GM21360 (cell line): ENCODE measurements at regions not wholly inside any gene's neighbourhood (a gene's known extent, or its start where the extent isn't known, plus 50 kb on each side); places are given as distances from the start of the nearest gene placed in this dataset.

Experiments
- ATAC-seq: cut with Tn5 transposase; IDR thresholded peaks from one replicate; pipeline ENCODE4 v1.9.1; 2021; ENCODE audit warnings: mild to moderate bottlenecking, moderate library complexity; ENCODE audit not compliant: unreplicated experiment

GRCh38 chr6:44603044-44603686 is 215.7 kb downstream of the CDC5L start:
- ATAC-seq = no peak

- ATAC-seq = no peak
Observed at GRCh38 chr6:44606504-44606903, 219.0 kb downstream of the CDC5L start.

- ATAC-seq = no peak
Observed at GRCh38 chr6:44606976-44607375, 219.5 kb downstream of the CDC5L start.

- ATAC-seq = no peak
Observed at GRCh38 chr6:44608175-44608574, 220.7 kb downstream of the CDC5L start.

- no peak for ATAC-seq
Observed at GRCh38 chr6:44609051-44609612, 221.6 kb downstream of the CDC5L start.

GRCh38 chr6:44614396-44614795 is 226.9 kb downstream of the CDC5L start:
- ATAC-seq = no peak

- ATAC-seq = no peak
Observed at GRCh38 chr6:44615621-44616020, 228.1 kb downstream of the CDC5L start.

GRCh38 chr6:44617416-44617815 is 229.9 kb downstream of the CDC5L start:
- ATAC-seq = no peak

GRCh38 chr6:44618371-44618770 is 230.9 kb downstream of the CDC5L start:
- no peak for ATAC-seq

GRCh38 chr6:44620922-44621321 is 233.4 kb downstream of the CDC5L start:
- ATAC-seq = no peak

- no peak for ATAC-seq
Observed at GRCh38 chr6:44621846-44622245, 234.3 kb downstream of the CDC5L start.

GRCh38 chr6:44622555-44622954 is 235.0 kb downstream of the CDC5L start:
- ATAC-seq = no peak

- ATAC-seq = no peak
Observed at GRCh38 chr6:44622956-44623355, 235.4 kb downstream of the CDC5L start.

GRCh38 chr6:44624226-44624625 is 236.7 kb downstream of the CDC5L start:
- ATAC-seq = no peak

- no peak for ATAC-seq
Observed at GRCh38 chr6:44624936-44625573, 237.5 kb downstream of the CDC5L start.

GRCh38 chr6:44625996-44626395 is 238.5 kb downstream of the CDC5L start:
- ATAC-seq = no peak

- ATAC-seq = no peak
Observed at GRCh38 chr6:44626616-44627015, 239.1 kb downstream of the CDC5L start.

GRCh38 chr6:44627091-44627882 is 239.8 kb downstream of the CDC5L start:
- ATAC-seq = no peak

GRCh38 chr6:44627883-44628271 is 240.4 kb downstream of the CDC5L start:
- no peak for ATAC-seq

- ATAC-seq = no peak
Observed at GRCh38 chr6:44628347-44628746, 240.8 kb downstream of the CDC5L start.

GRCh38 chr6:44629636-44630035 is 242.1 kb downstream of the CDC5L start:
- no peak for ATAC-seq
